ELR (cell line): ENCODE measurements at regions not wholly inside any gene's neighbourhood (a gene's known extent, or its start where the extent isn't known, plus 50 kb on each side); places are given as distances from the start of the nearest gene placed in this dataset.

Source experiments
- DNase-seq: peaks from one replicate; pipeline ENCODE4 v3.0.0-alpha.2; 2015; ENCODE audit warnings: low read depth

DNA sequence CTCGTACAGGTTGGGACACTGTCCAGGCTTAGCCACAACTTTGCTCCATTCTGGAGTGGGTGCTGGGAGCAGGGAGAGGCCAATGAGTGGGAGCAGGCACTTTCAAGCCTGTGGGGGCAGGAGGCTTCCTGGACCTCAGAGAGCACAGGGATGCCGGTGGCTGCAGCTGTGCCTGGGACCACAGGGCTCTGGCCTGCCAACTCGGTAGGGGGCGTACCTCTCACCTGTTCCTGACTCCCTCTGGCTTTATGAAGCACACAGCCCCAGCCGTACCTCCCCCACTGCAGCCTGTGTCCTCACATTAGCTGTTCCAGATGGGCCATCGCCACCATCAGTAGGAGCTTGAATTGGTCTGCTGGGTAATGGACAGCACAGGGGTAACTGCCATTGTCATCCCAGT lies 278.7 kb upstream of the KLHL1 start:
- no peak for DNase-seq

DNA sequence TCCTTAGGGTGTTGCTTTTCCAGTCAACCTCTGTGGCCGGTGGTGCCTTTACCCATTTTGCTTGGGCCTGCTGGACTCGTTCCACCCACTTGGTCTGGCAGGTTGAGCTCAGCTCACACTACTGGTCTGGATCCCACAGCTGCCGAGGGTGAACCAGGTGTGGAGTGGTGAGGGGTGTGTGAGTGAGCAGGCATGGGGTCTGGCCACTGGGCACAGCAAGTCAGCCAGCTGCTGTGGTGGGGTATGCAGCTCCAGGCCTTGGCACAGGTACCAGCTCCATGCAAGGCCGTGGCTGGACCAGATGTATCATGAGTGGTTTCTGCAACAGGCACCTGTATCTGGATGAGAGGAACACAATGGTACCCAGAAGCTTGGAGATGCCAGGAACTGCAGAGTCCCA lies 277.6 kb upstream of the KLHL1 start:
- DNase-seq = no peak

DNA sequence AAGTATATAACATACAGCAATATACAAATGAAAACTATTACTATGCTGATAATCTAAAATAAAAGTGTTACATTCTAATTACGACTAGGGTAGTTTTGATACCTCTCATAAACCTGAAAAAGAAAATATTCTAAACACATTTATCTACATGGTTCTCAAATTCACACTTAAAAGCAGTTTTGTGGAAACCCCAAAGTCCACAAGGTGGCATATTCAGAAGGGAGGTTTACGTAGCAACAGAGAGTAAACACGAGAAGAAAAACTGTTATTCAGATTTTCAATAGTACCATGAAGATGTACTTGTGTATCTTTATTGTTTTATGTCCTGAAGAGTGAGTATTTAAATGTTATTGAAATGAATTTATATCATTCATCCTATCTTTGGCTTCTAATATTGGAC lies 275.9 kb upstream of the KLHL1 start:
- peak; percentile 10 for DNase-seq

DNA sequence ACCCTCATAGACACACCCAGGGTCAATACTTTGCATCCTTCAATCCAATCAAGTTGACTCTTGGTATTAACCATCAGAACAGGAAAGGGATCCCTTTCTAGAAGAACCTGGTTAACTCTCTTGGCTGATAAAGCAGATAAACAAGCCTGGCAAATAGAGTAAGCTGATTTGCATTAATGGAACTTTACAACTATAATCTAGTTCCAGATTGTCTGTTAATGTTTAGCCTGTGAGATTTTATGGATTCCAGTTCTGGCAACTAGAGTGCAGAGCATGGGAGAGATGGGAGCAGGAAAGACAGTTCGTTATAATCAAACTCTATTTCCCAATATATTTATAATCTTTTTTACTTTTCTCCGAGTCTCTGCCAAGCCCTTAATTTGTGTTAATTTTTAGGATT lies 272.6 kb upstream of the KLHL1 start:
- no peak for DNase-seq

DNA sequence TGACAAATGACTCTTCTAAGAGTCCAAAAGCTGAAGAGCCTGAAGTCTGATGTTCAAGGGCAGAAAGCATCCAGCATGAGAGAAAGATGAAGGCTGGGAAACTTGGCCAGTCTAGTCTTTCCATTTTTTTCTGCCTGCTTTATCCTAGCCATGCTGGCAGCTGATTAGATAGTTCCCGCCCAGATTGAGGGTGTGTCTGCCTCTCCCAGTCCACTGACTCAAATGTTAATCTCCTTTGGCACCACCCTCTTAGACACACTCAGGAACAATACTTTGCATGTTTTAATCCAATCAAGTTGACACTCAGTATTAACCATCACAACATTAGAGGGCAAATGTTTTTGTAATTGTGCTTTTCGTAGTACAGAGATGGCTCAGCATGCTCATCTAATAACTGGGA lies 267.5 kb upstream of the KLHL1 start:
- no peak for DNase-seq

DNA sequence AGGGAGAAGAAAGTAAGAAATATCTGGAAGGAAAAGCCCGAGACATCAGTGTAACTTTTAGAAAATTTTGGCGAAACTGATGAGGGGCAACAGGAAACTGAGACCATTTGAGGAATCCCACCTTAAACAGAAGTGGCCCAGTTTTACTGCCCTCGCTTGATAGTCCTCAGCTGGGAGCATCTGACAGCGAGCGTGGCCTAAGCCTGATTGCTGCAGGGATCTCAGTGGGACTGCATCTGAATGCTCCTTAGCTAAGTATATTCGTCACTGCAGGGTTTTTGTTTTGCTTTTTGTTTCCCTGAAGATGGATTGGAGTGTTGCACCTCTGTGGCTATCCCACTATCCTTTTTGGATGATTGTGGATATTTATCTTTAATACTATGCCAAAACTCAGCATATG lies 262.7 kb upstream of the KLHL1 start:
- DNase-seq = peak; percentile 14

DNA sequence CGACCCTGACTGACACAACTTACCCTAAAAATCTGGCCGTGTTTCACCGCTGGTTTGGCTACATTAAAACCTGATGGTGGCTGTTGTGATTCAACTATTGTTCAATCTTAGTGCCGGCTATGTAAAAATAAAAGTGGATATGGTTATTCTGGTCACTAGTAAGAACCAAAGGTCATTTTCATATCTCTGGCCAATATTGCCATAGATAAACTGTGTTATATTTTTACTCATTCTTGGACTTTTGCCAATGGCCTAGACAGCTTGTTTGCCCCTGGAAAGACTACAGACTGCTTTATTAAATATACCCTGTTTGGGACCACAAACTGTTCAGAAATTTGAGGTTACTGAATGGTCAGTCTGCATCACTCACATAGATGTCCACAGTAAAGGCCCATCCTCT lies 258.5 kb upstream of the KLHL1 start:
- no peak for DNase-seq

DNA sequence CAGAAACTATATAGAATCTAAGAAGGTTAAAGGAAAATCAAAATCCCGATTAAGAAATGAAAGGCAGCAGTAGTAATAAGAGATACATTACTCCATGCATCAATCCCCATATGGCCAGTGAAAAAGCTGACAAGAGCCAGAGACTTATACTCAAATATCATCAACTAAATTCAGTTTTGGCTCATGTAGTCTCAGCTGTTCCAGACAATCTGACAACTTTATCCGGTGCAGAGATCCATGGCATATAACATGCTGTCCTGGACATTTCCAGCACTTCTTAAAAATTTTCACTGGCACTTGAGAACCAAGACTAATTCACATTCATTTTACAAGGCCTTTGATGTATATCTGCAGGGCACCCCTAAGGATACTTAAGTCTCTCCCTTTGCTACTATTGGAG lies 255.7 kb upstream of the KLHL1 start:
- no peak for DNase-seq

DNA sequence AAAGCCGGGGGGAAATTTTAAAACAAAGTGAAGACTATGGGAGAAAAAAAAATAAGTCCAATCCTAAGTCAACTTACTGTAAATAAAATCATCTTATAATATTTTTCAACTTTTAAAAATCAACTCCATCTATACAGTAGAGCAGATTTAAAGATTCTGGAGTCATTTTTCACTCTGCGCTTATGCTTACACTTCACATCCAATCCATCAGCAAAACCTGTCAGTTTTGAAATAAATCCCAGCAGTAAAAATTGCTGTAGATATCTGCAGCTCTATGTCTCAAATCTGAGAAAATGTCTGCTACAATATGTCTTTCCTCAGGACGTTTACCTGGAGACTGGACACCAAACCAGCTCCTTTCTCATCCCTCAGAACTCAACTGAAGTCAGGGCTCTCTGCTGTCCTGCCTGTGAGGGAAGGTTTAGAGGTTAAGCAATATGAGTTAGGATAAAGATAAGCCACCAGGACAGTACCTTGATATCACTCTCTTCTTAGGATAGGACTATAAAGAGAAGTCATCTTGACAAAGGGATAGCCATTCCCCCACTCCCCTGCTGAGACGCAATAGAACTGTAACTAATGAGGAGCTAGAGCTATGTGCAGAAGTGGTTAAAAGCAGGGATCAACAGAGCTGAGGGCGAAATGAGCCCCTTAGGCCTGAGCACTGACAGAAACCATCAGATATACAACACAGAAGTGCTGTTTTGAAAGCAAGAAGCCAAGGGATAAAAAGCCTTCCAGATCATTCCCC lies 254.7 kb upstream of the KLHL1 start:
- no peak for DNase-seq

DNA sequence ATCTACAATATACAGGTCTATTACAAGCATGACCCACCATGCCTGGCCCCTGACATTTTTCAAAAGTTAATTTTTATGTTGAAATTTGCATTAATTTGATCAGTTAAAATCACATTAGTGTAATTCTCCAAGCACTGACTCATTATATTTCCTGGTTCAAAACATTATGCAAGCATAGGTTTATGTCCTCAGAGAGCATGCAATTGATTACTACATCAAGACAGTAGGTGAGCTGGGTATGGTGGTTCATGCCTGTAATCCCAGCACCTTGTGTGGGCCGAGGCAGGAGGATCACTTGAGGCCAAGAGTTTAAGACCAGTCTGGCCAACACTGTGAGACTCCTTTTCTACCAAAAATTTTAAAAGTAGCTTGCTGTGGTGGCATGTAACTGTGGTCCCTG lies 248.8 kb upstream of the KLHL1 start:
- no peak for DNase-seq

DNA sequence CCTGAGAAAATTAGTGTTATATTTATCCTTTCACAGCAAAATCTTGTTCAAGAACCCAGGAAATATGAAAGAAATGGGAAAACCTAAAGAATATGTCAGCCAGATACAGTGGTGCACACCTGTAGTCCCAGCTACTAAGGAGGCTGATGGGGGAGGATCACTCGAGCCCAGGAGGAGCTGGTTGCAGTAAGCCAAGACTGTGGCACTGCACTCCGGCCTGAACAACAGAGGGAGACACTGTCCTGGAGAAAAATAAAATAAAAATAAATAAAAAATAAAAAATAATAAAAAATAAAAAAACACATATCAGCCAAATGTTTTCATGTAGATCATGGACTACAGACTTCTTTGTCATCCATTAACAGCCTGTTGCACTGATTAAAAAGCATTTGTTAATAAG lies 244.8 kb upstream of the KLHL1 start:
- no peak for DNase-seq

DNA sequence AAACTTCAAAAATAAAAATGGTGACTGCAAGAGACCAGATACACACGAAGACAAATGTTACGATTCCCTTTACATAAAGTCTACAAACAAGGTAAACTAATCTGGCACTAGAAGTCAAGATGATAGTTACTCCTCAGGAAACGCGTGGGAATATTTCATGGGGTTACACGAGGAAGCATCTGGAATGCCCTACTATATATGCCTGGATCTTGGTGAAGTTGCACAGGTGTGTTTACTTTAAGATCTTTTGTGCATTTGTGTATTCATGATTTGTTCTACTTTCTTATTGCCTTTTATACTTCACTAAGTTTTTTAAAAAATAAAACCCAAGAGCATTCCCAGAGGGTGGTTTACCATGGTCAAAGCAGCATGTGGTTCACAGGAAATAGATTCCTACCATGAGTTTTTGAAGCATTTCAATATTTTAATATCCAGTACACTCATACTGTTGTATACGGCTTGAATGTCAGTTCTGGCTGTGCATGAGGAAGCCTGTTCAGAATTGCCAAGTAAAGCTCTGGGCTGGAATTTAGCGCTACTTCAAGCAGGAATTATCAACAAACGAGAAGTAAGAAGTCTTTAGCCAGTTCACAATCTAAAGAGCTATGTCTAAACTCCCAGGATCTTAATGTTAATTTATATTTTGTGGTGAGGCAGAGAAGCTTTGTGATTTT lies 239.8 kb upstream of the KLHL1 start:
- DNase-seq = no peak

DNA sequence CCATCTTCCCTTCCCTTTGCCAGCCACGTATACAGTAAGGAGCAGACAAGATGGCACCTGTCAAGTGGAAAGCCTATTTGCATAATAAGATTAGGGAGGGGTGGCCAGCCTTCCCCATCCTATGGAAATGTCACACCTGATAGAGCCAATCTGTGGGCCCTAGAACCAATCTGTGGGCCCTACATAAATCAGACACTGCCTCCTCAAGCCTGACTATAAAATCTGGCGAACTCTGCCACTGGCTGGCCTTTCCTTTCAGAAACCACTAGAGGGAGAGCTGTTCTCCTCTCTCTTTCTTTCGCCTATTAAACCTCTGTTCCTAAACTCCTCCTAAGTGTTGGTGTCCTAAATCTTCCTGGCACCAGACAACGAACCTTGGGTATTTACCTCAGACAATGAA lies 231.5 kb upstream of the KLHL1 start:
- DNase-seq = peak; percentile 40

DNA sequence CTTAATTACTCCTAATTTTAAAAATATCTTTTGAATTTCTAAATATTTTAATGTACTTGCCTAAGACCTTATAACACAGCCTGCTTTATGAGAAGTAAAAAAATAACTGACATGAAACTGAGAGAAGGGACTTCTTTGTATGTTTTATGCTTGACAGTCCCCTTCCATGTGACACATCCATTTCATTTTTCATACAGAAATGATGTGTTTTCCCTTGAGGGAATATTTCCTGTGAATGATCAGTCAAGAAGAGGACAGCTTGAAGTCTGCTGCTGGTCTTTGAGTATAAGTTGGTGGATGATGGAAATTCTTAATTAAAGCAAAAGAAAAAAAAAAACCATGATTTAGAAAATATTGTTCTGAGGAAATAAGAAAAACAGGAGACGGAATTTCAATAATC lies 230.4 kb upstream of the KLHL1 start:
- DNase-seq = no peak

DNA sequence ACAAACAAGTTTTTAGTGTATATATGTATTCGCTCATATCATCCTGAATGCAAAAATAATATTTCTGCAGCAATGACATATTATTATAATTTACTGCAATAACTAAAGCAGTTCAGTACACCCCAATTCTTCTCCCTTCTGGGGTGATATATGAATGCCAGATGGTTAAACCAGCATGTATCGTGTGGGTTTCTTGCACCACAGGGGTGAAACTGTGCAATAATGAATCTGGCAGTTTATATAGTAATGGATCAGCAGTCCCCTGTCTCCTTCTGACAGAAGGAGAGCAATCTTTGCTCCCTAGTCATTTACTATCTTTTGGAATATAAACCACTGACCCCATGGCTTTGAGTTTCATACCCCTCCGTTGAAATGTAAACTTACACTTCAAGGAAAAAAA lies 228.6 kb upstream of the KLHL1 start:
- DNase-seq = no peak

DNA sequence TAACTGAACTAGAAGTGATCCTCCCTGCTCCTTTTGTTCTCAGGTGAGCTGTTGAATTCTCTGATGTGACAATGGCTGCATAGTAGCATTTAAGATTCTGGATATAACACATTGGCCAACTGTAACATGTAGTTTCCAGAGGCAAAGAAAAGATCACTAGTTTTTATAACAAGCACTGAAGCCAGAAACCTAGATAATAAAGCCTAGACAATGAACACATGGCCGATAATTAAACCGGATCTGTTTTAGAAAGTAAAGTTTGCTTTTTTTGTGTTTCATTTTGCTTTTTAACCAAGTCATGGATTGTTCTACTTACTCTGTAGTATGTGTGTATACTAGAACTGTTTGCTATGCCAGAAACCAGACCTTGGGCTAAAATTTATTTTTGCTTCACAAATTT lies 225.5 kb upstream of the KLHL1 start:
- no peak for DNase-seq

DNA sequence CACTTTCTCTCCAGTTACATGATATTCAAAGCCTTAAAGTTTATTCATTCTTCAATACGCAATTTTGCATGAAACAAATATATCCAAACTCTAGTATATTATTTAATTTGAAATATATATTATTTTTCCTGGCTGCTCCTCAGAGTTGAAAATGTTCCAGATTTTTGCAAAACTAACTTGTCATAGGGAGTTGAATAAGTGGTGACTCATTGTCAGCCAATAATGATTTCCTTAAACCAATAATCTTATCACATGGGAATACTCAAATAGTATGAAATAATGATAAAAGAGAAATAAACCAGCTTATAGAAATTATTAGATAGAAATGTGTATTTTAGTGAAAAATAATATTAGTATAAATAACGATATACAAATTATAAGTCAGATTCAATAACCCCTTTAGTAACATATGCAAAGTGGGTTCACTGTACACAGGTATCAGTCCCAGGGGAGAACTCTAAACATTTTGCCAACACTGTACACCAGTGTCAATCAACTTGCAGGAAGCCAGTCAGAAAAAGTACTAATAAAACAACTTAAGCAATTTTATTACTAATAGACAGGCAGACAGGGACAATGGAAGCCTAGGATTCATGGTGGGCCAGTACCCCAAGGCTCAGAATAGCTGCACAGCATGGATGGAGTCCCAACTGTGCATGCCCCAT lies 222.6 kb upstream of the KLHL1 start:
- DNase-seq = no peak

DNA sequence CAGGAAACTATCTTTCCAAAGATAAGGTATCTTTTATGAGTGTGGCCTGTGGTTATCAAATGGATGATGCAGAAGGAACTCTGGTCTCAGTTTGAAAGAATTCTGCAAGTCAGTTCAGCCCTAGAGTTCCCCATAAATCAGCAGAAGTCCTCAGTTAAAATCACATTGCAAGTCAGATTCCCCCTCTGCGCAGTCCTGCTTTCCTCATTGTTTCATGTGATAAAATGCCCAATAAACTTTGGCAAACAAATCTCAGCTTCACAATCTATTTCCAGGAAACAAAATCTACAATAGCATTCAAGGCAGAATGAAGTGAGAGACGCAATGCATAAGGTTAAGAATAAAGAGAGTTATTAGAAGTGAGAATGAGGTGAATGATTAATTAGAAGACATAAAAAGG lies 216.3 kb upstream of the KLHL1 start:
- no peak for DNase-seq

DNA sequence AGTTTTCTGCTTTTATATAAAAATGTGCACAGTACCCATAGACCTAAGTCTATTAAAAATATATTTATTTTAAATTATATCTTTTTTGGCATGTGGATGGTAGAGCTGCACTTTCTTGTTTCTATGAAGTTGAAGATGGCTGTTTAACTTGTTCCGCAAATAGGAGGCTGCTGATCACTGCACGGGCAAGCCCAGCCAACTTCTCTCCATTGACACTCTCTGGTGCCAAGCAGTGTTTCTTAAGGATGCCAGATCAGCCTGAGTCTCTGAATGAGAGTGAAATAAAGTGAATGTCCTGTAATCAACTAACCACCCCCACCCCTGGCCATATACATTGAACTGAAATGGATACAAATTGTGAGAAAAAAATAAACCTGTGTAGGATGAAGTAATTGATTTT lies 202.9 kb upstream of the KLHL1 start:
- no peak for DNase-seq

DNA sequence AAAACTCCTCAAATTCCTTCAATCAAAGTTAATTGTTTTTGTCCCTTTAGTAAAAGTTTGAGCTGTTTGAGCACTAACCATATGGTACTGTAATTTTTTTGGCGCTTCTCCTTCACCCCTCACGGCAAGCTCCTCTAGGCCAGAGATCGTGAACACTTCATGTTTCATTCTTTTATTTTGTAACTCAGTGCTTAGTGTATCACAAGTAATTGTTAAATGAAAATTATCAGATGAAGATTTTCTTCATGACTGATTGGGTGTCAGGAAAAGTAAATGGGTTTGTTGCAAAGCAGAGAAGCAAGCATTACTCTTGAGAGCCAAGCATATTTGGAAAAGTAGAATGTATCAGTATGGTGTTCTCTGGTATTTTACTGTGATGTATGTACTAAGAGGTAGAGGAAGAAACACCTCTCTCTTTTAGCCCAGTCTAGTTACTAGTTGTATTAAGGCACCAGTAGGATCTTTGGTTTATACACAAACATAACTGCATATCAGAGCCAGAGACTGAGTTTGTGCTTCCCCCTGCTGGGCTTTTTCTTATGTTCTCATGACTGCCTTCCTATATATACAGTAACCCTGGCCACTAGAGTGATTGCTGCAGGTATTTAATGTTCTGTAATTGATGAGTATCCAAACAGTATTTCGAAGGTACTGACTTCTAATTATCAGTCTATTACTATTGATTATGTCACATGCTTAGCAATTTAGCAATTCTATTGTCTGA lies 202.3 kb upstream of the KLHL1 start:
- peak; percentile 51 for DNase-seq

DNA sequence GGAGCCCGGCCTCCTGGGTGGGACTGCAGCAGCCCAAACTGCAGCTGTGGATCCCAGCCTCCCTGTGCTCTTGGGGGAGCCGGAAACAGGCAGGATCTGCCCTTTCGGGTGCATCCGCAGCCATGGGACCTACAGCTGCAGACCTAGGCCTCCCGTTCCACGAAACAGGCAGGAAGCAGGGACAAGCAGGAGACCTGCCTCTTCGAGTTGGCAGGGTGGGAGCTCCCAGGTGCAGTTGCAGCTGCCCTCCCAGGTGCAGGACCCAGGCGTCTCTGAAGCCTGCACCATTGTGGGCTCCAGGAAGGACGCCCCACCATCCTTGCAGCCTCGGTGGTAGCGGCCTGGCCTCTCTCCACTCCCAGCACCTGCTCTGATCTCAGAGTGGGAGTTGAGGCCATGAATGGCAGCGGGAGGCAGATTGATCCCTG lies 189.0 kb upstream of the KLHL1 start:
- no peak for DNase-seq

DNA sequence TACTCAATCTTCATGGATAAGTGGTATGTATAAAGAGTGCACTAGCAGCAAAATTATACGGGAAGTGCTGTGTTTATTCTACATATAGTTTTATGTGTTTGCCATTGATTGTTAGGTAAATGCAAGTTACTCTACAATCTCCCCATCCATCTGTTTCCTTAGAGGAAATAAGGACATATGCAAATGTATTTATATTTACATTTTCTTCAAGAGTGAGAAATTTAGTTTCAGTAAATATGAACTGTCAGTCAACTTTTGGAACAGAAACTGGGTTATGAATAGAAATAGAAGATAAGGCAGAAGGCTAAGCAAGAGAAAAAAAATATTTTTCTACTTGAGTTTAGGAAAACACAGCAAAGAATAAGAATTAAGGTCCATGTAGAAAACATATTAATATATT lies 176.1 kb upstream of the KLHL1 start:
- no peak for DNase-seq

DNA sequence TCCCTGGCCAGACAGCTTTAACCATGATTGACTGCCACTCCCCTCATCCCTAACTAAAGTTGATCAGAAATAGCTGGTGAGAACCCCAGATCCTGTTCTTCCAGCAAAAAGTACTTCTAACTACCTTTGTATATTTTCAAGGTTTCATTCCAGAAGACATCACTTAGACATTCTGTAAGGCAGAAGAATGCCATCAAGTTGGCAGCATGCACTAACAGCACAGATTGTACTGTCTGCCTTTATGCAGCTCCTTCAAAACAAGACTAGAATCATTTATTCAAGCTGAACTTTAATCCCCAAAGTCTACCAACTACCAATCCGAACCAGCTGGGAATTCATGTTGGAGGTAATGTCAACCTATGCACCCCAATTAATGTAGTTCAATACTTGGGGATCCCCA lies 167.6 kb upstream of the KLHL1 start:
- DNase-seq = no peak
